HUES64 (cell line): ENCODE measurements at regions not wholly inside any gene's neighbourhood (a gene's known extent, or its start where the extent isn't known, plus 50 kb on each side); places are given as distances from the start of the nearest gene placed in this dataset.

Experiments
- H3K27ac ChIP-seq: 2 replicates; pipeline ENCODE4 v1.7.0; 2013; ENCODE audit warnings: low read depth, low read length, inconsistent platforms
- H3K27me3 ChIP-seq: 2 replicates; pipeline ENCODE4 v1.6.1; 2013; ENCODE audit warnings: mild to moderate bottlenecking, low read length; ENCODE audit not compliant: insufficient read depth
- H3K36me3 ChIP-seq: 2 replicates; pipeline ENCODE4 v1.6.1; 2013; ENCODE audit warnings: mild to moderate bottlenecking, low read length; ENCODE audit not compliant: insufficient read depth
- H3K4me1 ChIP-seq: 2 replicates; pipeline ENCODE4 v1.6.1; 2013; ENCODE audit warnings: mild to moderate bottlenecking, low read length, moderate library complexity; ENCODE audit not compliant: insufficient read depth
- H3K4me3 ChIP-seq: 2 replicates; pipeline ENCODE4 v1.5.1; 2013; ENCODE audit warnings: mild to moderate bottlenecking, low read length, moderate library complexity
- H3K9ac ChIP-seq: 2 replicates; pipeline ENCODE4 v1.6.1; 2013; ENCODE audit warnings: mild to moderate bottlenecking, low read depth, low read length
- H3K9me3 ChIP-seq: 2 replicates; pipeline ENCODE4 v1.6.1; 2013; ENCODE audit warnings: low read depth, low read length; ENCODE audit not compliant: insufficient read depth
- WGBS: fragments of 150-250, 120-280 bp; methylation state at CpG from one replicate; pipeline ENCODE4 v1.1.7; 2013; ENCODE audit warnings: missing lambda C conversion rate; 5-methylcytosine and 5-hydroxymethylcytosine counted together

GRCh38 chr3:109903100-109903499 lies 565.8 kb upstream of the DPPA4 start:
- Histone ChIP-seq H3K9ac (no peak overlapping the region), H3K27ac (no peak overlapping the region), H3K4me3 (no peak overlapping the region), H3K9me3 (peaks cover 13% of the 10 kb centered on the region), H3K36me3 (no peaks in the 10 kb centered on the region), H3K4me1 (no peaks in the 10 kb centered on the region; the same call in 1 of the 2 replicates), H3K27me3 (no peaks in the 10 kb centered on the region)
- WGBS = 93% methylated on average over 2 of the region's 2 CpGs

GRCh38 chr3:109910772-109911171 lies 573.4 kb upstream of the DPPA4 start:
- Histone ChIP-seq H3K27ac (no peak overlapping the region), H3K9ac (no peak overlapping the region), H3K4me3 (no peak overlapping the region), H3K27me3 (no peaks in the 10 kb centered on the region), H3K9me3 (peaks cover 7% of the 10 kb centered on the region), H3K36me3 (no peaks in the 10 kb centered on the region), H3K4me1 (no peaks in the 10 kb centered on the region)
- WGBS = 72% methylated on average over 5 of the region's 6 CpGs

GRCh38 chr3:109918740-109919139 lies 581.4 kb upstream of the DPPA4 start:
- Histone ChIP-seq H3K9me3 (peaks cover 4% of the 10 kb centered on the region; the same call in 1 of the 2 replicates), H3K4me3 (no peak overlapping the region), H3K36me3 (no peaks in the 10 kb centered on the region), H3K27me3 (no peaks in the 10 kb centered on the region), H3K4me1 (peaks cover 13% of the 10 kb centered on the region), H3K27ac (no peak overlapping the region), H3K9ac (no peak overlapping the region)
- WGBS = 91% methylated on average over 2 of the region's 2 CpGs

- Histone ChIP-seq H3K27ac (no peak overlapping the region), H3K4me3 (no peak overlapping the region), H3K9ac (no peak overlapping the region), H3K36me3 (no peaks in the 10 kb centered on the region), H3K9me3 (no peaks in the 10 kb centered on the region), H3K27me3 (no peaks in the 10 kb centered on the region), H3K4me1 (peaks cover 15% of the 10 kb centered on the region)
- 75% methylated on average over 1 of the region's 2 CpGs for WGBS
Observed at GRCh38 chr3:109920749-109921148, 583.4 kb upstream of the DPPA4 start.

- H3K4me1 ChIP-seq = peaks cover 15% of the 10 kb centered on the region
- H3K4me3 ChIP-seq = no peak overlapping the region
- H3K27me3 ChIP-seq = no peaks in the 10 kb centered on the region
- WGBS = 89% methylated on average over 5 of the region's 5 CpGs
- H3K9ac ChIP-seq = no peak overlapping the region
- no peaks in the 10 kb centered on the region for H3K36me3 ChIP-seq
- H3K9me3 ChIP-seq = no peaks in the 10 kb centered on the region
- no peak overlapping the region for H3K27ac ChIP-seq
Observed at GRCh38 chr3:109921509-109921908, 584.2 kb upstream of the DPPA4 start.

- H3K9ac ChIP-seq = no peak overlapping the region
- no peak overlapping the region for H3K4me3 ChIP-seq
- 46% methylated on average over 1 of the region's 2 CpGs for WGBS
- no peak overlapping the region for H3K27ac ChIP-seq
- H3K4me1 ChIP-seq = peaks cover 25% of the 10 kb centered on the region
- H3K36me3 ChIP-seq = no peaks in the 10 kb centered on the region
- H3K9me3 ChIP-seq = no peaks in the 10 kb centered on the region
- H3K27me3 ChIP-seq = no peaks in the 10 kb centered on the region
Observed at GRCh38 chr3:109922856-109923255, 585.5 kb upstream of the DPPA4 start.

GRCh38 chr3:109923431-109923830 lies 586.1 kb upstream of the DPPA4 start:
- Histone ChIP-seq H3K4me3 (no peak overlapping the region), H3K36me3 (no peaks in the 10 kb centered on the region), H3K9ac (no peak overlapping the region), H3K27me3 (no peaks in the 10 kb centered on the region), H3K4me1 (peaks cover 25% of the 10 kb centered on the region), H3K27ac (no peak overlapping the region), H3K9me3 (no peaks in the 10 kb centered on the region)
- WGBS = 95% methylated on average over 3 of the region's 3 CpGs

GRCh38 chr3:109924196-109924595 lies 586.9 kb upstream of the DPPA4 start:
- Histone ChIP-seq H3K9me3 (no peaks in the 10 kb centered on the region), H3K27ac (no peak overlapping the region), H3K9ac (no peak overlapping the region), H3K4me3 (no peak overlapping the region), H3K27me3 (no peaks in the 10 kb centered on the region), H3K4me1 (peaks cover 25% of the 10 kb centered on the region), H3K36me3 (no peaks in the 10 kb centered on the region)

- 97% methylated on average over 8 of the region's 8 CpGs for WGBS
- no peaks in the 10 kb centered on the region for H3K27me3 ChIP-seq
- peaks cover 17% of the 10 kb centered on the region for H3K4me1 ChIP-seq
- H3K36me3 ChIP-seq = no peaks in the 10 kb centered on the region
- no peak overlapping the region for H3K27ac ChIP-seq
- no peaks in the 10 kb centered on the region for H3K9me3 ChIP-seq
- H3K4me3 ChIP-seq = no peak overlapping the region
- no peak overlapping the region for H3K9ac ChIP-seq
Observed at GRCh38 chr3:109926376-109926775, 589.0 kb upstream of the DPPA4 start.

- 86% methylated on average over 2 of the region's 2 CpGs for WGBS
- no peak overlapping the region for H3K27ac ChIP-seq
- no peaks in the 10 kb centered on the region for H3K36me3 ChIP-seq
- H3K9me3 ChIP-seq = no peaks in the 10 kb centered on the region
- no peak overlapping the region for H3K4me3 ChIP-seq
- no peaks in the 10 kb centered on the region for H3K27me3 ChIP-seq
- peaks cover 12% of the 10 kb centered on the region; the same call in 1 of the 2 replicates for H3K4me1 ChIP-seq
- no peak overlapping the region for H3K9ac ChIP-seq
Observed at GRCh38 chr3:109927161-109927560, 589.8 kb upstream of the DPPA4 start.

- Histone ChIP-seq H3K27ac (no peak overlapping the region), H3K4me3 (no peak overlapping the region)
Observed at GRCh38 chr3:109927726-109928125, 590.4 kb upstream of the DPPA4 start.

GRCh38 chr3:109930582-109930981 lies 593.2 kb upstream of the DPPA4 start:
- H3K36me3 ChIP-seq = no peaks in the 10 kb centered on the region
- no peak overlapping the region for H3K4me3 ChIP-seq
- 100% methylated on average over 1 of the region's 3 CpGs for WGBS
- no peak overlapping the region for H3K9ac ChIP-seq
- H3K27me3 ChIP-seq = no peaks in the 10 kb centered on the region
- peaks cover 10% of the 10 kb centered on the region; the same call in 1 of the 2 replicates for H3K4me1 ChIP-seq
- H3K27ac ChIP-seq = no peak overlapping the region
- no peaks in the 10 kb centered on the region for H3K9me3 ChIP-seq

More at GRCh38 chr3:109927726-109928125, 590.4 kb upstream of the DPPA4 start:
- Histone ChIP-seq H3K9ac (no peak overlapping the region), H3K4me1 (peaks cover 12% of the 10 kb centered on the region; the same call in 1 of the 2 replicates), H3K27me3 (no peaks in the 10 kb centered on the region), H3K9me3 (no peaks in the 10 kb centered on the region), H3K36me3 (no peaks in the 10 kb centered on the region)
